Stimulated activated CD8-positive, alpha-beta memory T cell treated with anti-CD3 and anti-CD28 coated beads, Interleukin-7, amount 100 ng/mL, for 1 hour (primary cell): ENCODE measurements at regions not wholly inside any gene's neighbourhood (a gene's known extent, or its start where the extent isn't known, plus 50 kb on each side); places are given as distances from the start of the nearest gene placed in this dataset.

Source experiments
- DNase-seq, 2 donors: peaks; one replicate each; pipeline ENCODE4 v3.0.0-alpha.2; 2020; ENCODE audit warnings: low read depth in 2 of 2

DNA sequence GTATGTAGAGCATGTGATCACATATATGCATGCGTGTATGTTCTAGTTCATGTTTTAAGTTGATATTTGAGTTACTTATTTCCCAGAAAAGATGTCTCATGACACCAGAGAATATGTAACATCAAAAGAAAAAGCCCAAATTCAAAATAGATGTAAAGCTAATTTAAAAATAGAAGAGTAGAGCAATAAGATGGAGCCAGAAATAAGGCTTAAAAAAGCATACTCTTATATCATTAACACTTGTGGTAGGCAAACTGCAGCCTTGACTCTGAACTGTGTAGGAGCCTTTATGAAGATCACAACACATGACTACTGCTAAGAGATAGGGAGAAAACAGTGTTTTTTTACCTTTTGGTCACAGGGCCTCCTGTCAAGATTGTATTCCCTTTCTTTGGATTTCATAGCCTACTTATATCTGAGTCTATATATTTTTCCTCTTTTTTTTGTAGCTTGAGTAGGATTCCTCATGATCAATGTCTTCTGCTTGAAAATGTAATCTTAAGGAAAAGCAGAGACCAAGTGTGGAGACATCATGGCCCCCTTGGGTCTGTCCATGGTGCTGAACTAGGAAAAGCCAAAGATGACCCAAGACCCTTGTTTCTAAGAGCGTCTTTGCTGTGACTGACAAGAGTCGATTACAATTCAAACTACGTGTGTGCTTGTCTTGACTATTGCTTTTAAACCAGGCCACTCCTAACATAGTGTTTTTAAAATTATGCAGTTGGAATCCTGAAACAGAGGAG, 390.4 kb downstream of the SHISA9 start:
- DNase-seq: no peak

DNA sequence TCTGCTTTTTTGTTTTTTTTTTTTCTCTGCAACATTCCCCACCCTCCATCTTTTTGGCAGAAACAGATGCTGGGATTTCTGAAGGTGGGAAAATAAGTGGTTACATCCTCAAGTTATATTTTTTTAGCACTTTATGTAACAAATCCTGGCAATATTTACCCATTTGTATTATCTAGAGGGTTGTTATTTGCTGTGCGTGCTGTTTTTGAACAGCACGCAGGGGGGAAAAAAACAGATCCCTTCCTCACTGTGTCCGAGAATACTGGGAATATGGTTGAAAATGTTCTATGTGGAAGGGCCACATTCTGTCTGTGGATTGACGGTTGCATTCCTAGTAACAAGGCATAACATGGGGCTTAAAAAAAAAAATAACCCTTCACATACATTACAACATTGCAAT, 394.8 kb downstream of the SHISA9 start:
- no peak for DNase-seq

DNA sequence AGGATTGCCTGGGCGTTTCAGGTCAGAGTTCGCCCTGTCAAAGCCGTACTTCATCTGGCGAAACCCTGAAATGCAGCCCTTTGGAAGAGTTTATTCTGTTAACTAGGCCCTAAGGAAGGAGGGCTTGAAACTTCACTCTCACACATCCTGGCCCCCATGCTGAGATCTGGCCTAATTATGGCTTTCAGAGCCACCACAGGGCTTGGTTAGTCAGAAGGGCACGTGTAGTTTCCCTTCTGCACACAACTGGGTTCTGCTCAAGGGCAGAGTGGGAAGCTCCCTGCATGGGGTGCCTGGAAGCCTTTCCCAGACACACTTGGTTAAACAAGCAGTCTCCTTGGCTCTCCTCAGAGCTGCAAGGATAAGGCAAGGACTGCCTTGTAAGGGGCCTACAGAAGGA, 397.3 kb downstream of the SHISA9 start:
- DNase-seq: no peak

DNA sequence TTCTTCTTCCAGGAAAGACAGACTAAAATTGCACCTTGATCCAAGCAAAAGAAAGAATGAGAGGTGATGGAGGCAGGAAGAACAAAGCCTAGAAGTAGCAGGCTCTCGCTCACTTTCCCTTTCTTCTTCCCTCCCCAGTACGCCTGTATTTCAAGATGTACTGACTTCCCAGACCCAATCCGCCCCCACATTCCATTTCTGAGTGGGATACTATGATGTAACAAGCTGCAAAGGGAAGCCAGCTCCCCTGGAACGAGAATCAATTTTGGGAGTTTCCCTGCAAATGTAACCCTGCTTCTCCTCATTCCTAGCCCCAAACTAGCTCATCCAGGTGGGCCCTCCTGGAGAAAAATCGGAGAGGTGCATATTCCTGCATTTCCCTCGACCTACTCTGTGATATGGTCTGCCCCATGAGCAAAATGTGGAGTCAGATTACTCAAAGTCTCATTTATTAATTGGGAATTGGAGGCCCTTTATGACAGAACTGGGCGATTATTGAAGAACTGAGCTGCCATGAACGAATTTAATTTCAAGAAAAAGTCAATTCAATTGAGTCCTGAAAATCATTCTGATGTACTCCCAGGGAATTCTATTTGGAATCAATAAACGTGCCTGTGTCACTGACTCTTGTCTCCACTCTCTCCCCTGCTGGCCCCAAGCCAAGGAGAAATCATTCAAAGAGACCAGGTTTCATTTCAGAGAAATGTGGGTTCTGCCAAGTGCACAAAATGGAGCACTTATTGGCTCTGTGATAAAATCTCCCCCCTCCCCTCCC, 398.9 kb downstream of the SHISA9 start:
- DNase-seq: no peak

DNA sequence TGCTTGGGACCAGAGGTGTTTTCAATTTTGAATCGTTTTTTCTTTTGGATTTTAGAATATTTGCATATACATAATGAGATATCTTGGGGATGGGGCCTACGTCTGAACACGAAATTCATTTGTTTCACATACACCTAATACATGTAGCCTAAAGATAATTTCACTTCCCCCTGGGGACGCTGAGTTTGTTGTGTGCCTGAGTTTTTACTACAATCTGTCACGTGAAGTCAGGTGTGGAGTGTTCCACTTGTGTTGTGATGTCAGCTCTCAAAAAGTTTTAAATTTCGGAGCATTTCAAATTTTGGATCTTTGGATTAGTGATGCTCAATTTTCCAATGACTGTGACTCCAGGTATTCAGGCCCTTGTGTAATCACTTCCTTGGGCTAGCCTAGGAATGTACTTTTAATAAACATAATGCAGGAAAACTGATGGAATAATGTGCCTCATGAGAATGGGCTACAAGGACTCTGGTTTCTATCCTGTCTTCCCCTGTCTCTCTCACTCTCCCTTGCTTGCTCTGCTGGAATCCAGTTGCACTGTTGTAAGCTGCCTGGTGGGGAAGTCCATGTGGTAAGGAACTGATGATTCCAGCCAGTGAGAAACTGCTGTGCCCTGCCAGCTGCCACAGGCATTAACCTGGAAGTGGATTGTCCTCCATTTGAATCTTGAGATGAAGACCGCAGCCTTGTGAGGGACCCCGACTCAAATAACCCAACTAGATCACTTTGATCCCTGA, 403.8 kb downstream of the SHISA9 start:
- DNase-seq: no peak

DNA sequence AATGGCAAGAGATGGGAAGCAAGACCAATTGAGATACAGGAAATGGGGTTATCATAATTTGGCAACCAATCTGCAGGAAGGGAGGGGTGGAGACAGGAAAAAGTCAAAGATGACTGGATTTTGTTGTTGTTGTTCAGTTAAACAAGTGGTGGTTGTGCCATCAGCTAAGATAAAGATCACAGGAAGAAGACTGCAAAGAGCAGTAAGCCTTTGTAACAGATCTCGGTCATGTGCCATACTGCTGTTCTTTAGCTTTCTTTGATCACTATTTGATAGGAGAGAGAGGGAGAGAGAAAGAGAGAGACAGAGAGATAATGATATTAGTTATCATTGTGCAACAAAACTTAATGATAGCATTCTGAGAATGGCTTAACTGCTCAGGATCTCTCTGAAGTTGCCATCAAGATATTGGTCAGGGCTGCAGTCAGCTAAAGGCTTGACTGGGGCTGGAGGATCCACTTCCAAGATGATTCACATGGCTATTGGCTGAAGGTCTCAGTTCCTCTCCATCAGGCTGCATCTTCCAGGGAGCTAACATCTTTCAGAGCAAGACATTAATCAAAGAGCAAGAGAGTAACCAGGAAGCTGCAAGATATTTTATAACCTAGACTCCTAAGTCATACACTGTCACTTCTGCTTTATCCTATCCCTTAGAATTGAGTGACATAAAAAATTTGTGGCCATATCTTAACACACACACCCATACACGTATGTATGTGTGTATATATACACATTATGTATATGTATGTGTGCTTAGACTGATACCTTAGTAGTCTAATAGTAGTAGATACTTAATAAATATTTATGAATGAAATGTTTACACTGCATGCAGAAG, 405.0 kb downstream of the SHISA9 start:
- DNase-seq: no peak

DNA sequence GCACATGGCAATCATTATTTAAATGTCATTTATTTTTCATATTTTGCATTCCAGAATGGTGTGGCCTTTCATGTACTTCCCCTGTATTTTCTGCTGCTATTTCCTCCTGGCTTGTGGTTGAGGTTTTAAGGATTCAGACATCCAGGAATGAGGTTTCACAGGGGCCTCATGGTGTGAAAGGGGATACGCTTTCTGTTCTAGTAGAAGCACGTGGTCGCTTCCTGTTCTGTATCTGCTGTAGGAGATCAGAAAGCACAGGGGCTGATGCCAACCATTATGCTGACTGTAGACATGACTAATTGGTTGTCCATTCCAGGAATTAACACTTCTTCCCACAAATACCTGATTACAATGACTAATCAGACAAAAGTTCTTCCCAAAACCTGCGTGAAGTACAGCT, 405.9 kb downstream of the SHISA9 start:
- no peak for DNase-seq

DNA sequence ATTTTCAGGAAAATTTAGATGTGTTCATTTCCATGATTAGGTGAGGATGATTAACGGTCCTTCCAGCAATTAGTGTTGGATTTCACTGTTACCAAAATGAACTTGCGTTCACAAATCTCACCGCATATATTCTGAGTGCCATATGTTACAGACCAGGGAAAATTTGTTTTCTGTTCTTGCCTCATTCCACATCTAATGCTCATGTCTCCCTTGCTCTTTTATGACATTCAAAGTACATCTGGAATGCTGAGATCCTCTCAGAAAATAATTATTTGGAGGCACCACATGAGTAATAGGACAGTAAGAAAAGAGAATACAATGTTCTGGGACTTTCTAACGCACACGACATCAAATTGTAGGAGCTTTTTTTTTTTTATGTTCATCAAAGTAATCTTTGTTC, 406.5 kb downstream of the SHISA9 start:
- DNase-seq: no peak

DNA sequence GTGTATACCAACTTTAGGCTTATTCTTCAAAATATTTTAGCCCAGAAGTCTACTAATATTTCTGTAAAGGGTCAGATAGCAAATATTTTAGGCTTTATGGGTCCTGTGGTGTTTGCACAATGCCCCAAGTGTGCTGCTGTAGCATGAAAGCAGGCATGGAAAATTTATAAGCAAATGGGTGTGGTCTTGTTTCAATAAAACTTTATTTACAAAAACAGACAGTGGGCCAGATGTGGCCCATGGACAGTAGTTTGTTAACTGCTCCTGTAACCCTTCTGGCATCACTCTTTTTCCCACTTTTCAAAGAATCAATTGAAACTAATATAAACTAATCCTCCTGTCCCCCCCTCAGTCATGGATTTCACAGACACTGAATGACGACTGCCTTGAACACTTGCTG, 410.7 kb downstream of the SHISA9 start:
- DNase-seq: no peak

DNA sequence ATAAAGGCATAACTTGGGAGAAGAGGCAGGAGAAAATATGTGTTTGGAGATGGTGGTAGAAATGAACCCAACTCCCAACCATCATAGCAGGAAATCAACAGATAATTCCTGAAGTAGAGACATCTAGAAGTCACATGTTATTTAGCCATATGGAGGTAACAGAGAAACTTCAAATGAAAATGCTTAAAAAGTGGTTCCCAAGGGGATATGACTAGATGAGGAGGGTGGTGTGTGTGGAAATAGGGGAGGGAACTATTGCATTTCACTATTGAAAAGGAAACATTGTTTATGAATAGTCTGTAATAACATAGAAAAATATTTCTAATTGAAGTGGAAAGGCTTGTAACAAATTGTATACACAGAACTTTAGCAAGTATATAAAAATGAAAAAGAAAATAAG, 412.0 kb downstream of the SHISA9 start:
- DNase-seq: no peak

DNA sequence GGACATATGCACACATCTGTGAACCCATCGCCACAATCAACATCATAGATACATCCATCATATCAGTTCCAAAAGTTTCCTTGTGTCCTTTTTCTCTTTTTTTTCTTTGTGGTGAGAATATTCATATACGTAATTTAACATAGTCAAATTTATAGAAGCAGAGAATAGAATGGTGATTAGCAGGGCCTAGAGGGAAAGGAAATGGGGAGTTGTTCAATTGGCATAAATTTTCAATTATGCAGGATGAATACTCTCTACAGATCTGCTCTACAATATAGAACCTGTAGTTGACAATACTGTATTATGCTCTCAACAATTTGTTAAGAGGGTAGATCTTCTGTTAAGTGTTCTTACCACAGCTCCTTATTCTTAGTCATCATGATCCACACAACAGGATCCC, 413.2 kb downstream of the SHISA9 start:
- no peak for DNase-seq

DNA sequence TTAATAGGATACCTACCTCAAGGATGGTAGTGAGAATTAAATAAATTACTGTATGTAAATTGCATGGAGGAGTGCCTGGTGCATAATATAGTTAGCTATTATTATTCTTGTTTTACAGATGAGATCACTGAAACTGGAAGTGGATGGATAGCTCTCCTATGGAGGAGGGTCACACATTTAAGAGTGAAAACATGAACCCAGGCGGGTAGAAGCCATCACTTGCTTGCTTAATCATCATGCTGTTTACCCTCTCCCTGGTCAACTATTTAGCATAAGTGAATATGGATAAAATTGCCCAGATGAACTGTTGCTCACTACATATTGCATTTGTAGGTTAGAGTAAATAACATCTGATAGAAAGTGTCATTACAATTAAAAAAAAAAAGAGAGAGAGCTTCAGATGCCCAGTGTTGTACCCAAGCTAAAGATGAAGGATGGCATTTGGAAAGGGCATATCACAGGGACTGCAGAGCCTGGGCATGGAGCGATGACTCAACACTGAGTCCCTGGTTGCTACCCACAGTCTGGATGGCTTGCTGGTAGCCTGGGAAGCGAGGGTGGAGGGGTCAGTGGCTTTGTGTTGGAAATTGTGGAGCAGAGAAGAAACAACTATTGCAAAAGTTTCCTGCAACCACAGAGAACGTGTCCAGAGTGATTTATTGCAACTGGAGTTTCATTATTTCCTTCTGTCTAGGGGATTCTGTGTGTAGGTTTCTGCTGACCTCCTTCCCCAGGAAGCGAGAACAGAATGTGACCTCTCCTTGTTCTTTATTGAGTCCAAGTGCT, 414.4 kb downstream of the SHISA9 start:
- DNase-seq: no peak

DNA sequence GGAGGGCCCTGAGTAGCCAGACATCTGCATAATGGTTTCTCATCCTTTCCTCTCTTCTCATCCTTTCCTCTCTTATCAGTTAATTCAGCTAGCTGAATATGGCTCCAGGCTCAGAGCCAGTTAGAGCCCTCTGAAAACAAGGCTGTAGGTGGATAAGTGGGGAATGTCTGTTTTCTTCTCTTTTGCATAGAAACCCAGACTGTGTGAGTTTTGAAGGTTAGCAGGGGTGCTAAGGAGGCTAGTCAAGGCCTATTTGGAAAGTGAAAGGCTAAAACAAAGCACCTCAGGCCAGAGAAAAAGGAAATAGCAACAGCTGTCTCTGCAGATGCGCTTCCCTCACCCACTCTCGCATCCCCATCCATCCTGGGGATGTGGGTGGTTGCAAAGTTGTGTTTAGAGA, 420.9 kb downstream of the SHISA9 start:
- no peak for DNase-seq

DNA sequence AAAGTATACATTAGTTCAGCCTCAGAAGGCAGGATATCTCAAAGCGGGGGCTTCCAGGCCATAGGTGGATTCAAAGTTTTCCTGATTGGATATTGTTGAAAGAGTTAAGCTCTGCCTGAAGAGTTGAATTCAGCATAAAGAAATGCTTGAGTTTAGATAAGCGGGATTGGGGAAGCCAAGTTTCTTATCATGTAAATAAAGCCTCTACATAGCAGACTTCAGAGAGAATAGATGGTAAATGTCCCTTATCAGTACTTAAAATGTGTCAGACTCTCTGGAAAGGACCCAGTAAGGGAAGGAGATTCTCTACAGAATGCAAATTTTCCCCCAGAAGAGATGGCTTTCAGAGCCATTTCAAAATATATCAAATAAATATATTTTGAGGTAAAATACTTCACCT, 423.5 kb downstream of the SHISA9 start:
- no peak for DNase-seq

DNA sequence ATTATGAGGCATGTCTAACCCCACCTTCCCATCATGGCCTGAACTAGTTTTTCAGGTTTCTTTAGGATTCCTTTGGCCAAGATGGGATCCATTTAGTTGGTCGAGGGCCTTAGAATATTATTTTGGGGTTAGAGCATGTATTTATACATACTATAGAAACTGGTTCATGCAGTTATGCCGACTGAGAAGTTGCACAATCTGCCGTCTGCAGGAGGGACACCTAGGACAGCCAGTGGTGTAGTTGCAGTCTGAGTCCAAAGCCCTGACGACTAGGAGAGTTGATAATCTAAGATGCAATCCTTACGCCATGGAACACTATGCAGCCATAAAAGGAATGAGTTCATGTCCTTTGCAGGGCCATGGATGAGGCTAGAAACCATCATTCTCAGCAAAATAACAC, 424.0 kb downstream of the SHISA9 start:
- no peak for DNase-seq

DNA sequence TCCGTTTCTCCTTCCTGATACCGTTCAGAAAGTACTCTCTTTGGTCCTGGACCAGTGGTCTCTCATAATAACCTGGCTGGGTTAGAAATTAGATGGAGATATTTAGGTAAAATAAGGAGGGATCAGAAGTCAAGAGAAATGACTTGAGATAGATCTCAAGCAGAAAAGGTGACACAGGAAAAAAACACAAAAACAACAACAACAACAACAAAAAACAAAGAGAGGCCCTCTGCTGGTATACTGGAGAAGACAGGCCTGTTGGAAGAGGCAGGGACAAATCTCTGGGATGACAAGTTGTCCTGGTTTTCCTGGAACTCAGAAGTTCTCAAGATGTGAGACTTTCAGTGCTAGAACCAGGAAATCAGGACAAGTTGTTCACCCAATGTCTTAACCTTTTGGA, 430.5 kb downstream of the SHISA9 start:
- DNase-seq: no peak

DNA sequence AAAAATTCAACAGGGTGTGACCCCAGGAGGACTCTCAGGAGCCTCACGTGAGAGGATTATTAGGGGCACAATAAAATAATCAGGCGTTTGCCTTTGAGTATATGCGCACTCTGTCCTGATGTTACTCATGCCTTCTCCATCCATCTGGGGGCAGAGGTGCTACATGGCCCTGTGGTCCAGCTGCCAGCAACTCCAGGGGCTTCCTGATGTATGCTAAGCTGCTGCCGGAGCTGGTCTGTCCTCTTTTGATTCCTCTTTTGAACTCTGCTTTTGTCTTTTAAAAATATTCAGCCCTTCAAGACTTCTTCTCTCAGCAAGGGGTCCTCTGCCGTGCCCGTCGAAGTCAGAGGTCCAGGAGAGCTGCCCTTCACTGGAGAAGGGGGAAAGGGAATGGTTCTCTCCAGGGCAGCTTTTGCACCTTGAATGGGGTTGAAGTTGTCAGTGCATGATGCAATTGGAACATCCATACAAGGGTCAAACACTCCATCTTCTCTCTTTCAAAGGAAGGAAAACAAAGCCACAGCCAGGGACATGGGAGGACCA, 431.4 kb downstream of the SHISA9 start:
- no peak for DNase-seq

DNA sequence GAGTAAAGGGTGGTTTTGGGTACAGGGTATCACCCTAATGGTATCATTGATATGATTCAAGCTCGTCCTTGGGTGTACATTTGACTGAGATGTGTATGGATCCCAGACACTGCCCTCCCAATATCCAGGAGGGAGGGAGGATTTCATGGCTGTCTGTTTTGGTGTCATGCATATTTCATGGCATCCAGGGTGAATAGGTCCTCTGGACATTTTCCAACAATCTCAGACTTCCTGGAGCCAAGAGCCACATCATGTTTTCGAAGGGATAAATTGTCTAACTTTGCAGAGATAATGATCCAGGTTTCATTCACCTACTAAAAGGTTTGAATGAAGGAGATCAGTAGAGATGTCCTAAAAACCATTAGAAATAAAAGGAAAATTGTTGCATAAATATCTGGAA, 431.9 kb downstream of the SHISA9 start:
- DNase-seq: no peak

DNA sequence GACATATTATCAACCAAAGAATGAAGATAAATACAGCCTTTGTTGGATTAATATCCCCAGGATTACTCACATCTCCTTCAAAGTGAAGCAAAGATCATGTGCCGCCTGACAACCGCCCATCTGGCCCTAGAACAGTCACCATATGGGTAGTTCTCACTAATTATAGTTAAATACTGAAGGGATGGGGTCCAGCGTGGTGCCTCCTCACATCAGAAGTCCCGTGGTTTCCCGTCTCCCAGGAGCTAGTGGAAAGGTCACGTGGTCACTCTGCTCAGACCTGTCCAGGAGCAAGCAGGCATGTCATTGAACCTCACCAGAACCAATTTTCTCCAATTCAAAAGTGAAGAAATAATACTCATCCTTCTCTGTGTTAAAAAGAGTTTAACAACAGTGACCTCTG, 434.5 kb downstream of the SHISA9 start:
- no peak for DNase-seq

DNA sequence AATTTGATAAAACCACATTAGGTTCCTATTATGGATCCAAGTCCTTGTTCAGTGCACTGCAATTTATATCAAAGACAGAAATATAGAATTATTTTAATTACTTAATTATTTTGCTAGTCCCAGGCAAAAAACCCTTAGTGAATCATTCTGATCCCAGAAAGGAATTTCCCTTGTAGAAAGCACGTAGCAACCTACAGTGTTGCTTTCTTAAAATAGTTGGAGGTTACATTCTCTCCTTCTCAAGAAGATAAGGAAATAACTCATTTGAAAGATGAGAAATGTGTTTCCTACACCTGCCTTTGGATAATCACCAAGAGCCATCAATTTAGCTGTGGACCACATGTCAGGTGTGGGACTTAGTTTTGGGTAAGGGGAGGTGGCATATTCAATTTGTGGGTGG, 434.9 kb downstream of the SHISA9 start:
- DNase-seq: no peak
